ENCODE measurements at regions not wholly inside any gene's neighbourhood (a gene's known extent, or its start where the extent isn't known, plus 50 kb on each side); places are given as distances from the start of the nearest gene placed in this dataset.

- no peak overlapping the region for H3K27ac ChIP-seq (ENCODE audit: insufficient read depth, low read depth, low read length)
- DNase-seq (ENCODE audit: low read depth, low spot score) (no peak), FAIRE-seq (no peak)
- CTCF ChIA-PET = no interaction called here
- H3K9ac ChIP-seq (replicated peaks; ENCODE audit: extremely low read depth, insufficient read depth, low read length) = no peak overlapping the region
- H3K79me2 ChIP-seq (ENCODE audit: control insufficient read depth, insufficient read depth, low read length) = no peaks in the 10 kb centered on the region
- no peaks in the 10 kb centered on the region for H3K36me3 ChIP-seq (ENCODE audit: control insufficient read depth in 2 of 2, extremely low read depth in 1 of 2, insufficient read depth in 2 of 2, low read length in 2 of 2)
- dilution Hi-C loops (cut with MboI; ENCODE audit: extremely low pct_ligation_motif_present, low sequenced_read_pairs) = no loop called here
- intact Hi-C loops (cut with micrococcal nuclease) = no loop called here
- POLR2A ChIA-PET = no interaction called here
- no TSS peak for BruUV-seq (replicated peaks)
- no peak overlapping the region for H2AFZ ChIP-seq (ENCODE audit: low read depth, low read length)
- no peaks in the 10 kb centered on the region for H4K20me1 ChIP-seq (replicated peaks; ENCODE audit: control insufficient read depth, extremely low read depth, insufficient read depth, low read length)
- H3K4me3 ChIP-seq (replicated peaks in 1 of 3; ENCODE audit: insufficient read depth in 1 of 3, low read depth in 1 of 3, low read length in 3 of 3) = no peak overlapping the region
- peaks cover 2% of the 10 kb centered on the region for H3K9me3 ChIP-seq (replicated peaks; ENCODE audit: control insufficient read depth, insufficient read depth, low read length)
- H3K4me1 ChIP-seq (ENCODE audit: control insufficient read depth, extremely low read depth, insufficient read depth, low read length) = no peaks in the 10 kb centered on the region
- no peaks in the 10 kb centered on the region for H3K27me3 ChIP-seq (ENCODE audit: control insufficient read depth in 2 of 2, insufficient read depth in 2 of 2, low read length in 2 of 2)
- TF ChIP-seq JUN (IDR thresholded peaks at IDR 0.05; ENCODE audit: borderline replicate concordance, insufficient read depth, insufficient read length, low read depth) (no peak), FOS (IDR thresholded peaks at IDR 0.05; ENCODE audit: borderline replicate concordance, insufficient read depth, low read length) (no peak), POLR2A (IDR thresholded peaks at IDR 0.05; ENCODE audit: low read depth, low read length) (no peak), CTCF (IDR thresholded peaks at IDR 0.05; ENCODE audit: extremely low read depth in 1 of 2, insufficient read depth in 1 of 2, low read depth in 1 of 2, low read length in 2 of 2) (no peak), EZH2 (IDR thresholded peaks at IDR 0.05; ENCODE audit: borderline replicate concordance, low read depth, low read length, severe bottlenecking) (no peak), MYC (IDR thresholded peaks at IDR 0.05; ENCODE audit: low read depth, low read length) (no peak), MAX (IDR thresholded peaks at IDR 0.05; ENCODE audit: insufficient read depth, insufficient read length) (no peak), POLR2AphosphoS5 (IDR thresholded peaks at IDR 0.05; ENCODE audit: insufficient read depth, low read depth, low read length) (no peak), GATA2 (IDR thresholded peaks at IDR 0.05; ENCODE audit: insufficient read depth, insufficient read length, low read depth, low read length) (no peak)
- no peaks in the 10 kb centered on the region for H3K9me1 ChIP-seq (replicated peaks; ENCODE audit: control insufficient read depth, extremely low read depth, insufficient read depth, low read length)
- no peak overlapping the region for H3K4me2 ChIP-seq (ENCODE audit: insufficient read depth, low read length)
These were observed 139.5 kb upstream of the SPACA7 start for GRCh38 chr13:112236539-112237197.
